ENCODE measurements at regions not wholly inside any gene's neighbourhood (a gene's known extent, or its start where the extent isn't known, plus 50 kb on each side); places are given as distances from the start of the nearest gene placed in this dataset.

DNA sequence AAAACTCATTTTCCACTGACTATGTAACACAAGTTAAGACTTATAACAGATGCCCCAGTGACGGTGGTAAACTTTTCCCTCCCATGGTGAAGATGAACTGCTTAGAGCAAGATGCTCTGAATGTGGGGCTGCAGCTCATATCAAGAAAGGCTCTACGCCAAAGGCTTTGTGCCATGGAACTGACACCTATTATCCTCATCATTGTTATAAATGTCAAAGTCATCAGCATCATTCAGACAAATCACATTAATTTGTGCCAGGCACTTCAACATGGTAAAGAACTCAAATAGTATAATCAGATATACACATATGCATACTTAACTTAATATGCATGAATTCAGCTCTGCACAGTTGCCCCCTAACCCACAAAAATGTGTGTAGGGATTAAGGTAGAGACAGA is 305.9 kb upstream of the ATP10B start:
- Histone ChIP-seq H3K36me3 (ENCODE audit: low read depth) (no peaks in the 10 kb centered on the region), H3K4me1 (ENCODE audit: insufficient read depth, poor library complexity, severe bottlenecking) (no peaks in the 10 kb centered on the region), H3K27ac (ENCODE audit: poor library complexity, severe bottlenecking) (no peak overlapping the region), H3K27me3 (ENCODE audit: insufficient read depth, poor library complexity, severe bottlenecking) (no peaks in the 10 kb centered on the region), H3K4me3 (ENCODE audit: severe bottlenecking) (no peak overlapping the region), H3K9me3 (ENCODE audit: severe bottlenecking) (no peaks in the 10 kb centered on the region)
- DNase-seq (ENCODE audit: low spot score) (no peak), ATAC-seq (ENCODE audit: low read depth) (no peak)
- no peak for TF ChIP-seq CTCF (IDR thresholded peaks at IDR 0.05; ENCODE audit: poor library complexity, severe bottlenecking)

- H3K27me3 ChIP-seq (ENCODE audit: insufficient read depth, poor library complexity, severe bottlenecking), result no peaks in the 10 kb centered on the region
- no peak for TF ChIP-seq CTCF (IDR thresholded peaks at IDR 0.05; ENCODE audit: poor library complexity, severe bottlenecking)
- H3K27ac ChIP-seq (ENCODE audit: poor library complexity, severe bottlenecking), result no peak overlapping the region
- H3K4me1 ChIP-seq (ENCODE audit: insufficient read depth, poor library complexity, severe bottlenecking), result no peaks in the 10 kb centered on the region
- ATAC-seq (ENCODE audit: low read depth) (0 out of 3 replicates have a peak, but pooled peaks have one; percentile 33), DNase-seq (ENCODE audit: low spot score) (no peak)
- no peak overlapping the region for H3K4me3 ChIP-seq (ENCODE audit: severe bottlenecking)
- H3K36me3 ChIP-seq (ENCODE audit: low read depth), result no peaks in the 10 kb centered on the region
- no peaks in the 10 kb centered on the region for H3K9me3 ChIP-seq (ENCODE audit: severe bottlenecking)
Measured at GRCh38 chr5:161155451-161155850, 303.4 kb upstream of the ATP10B start.

GRCh38 chr5:161152415-161152940 is 300.5 kb upstream of the ATP10B start:
- TF ChIP-seq CTCF (IDR thresholded peaks at IDR 0.05; ENCODE audit: poor library complexity, severe bottlenecking), result no peak
- ATAC-seq (ENCODE audit: low read depth) (no peak), DNase-seq (ENCODE audit: low spot score) (no peak)
- Histone ChIP-seq H3K4me3 (ENCODE audit: severe bottlenecking) (no peak overlapping the region), H3K36me3 (ENCODE audit: low read depth) (no peaks in the 10 kb centered on the region), H3K27ac (ENCODE audit: poor library complexity, severe bottlenecking) (no peak overlapping the region), H3K9me3 (ENCODE audit: severe bottlenecking) (no peaks in the 10 kb centered on the region), H3K27me3 (ENCODE audit: insufficient read depth, poor library complexity, severe bottlenecking) (no peaks in the 10 kb centered on the region), H3K4me1 (ENCODE audit: insufficient read depth, poor library complexity, severe bottlenecking) (no peaks in the 10 kb centered on the region)

- H3K4me3 ChIP-seq (ENCODE audit: severe bottlenecking), result no peak overlapping the region
- ATAC-seq (ENCODE audit: low read depth), result no peak
- H3K9me3 ChIP-seq (ENCODE audit: severe bottlenecking), result no peaks in the 10 kb centered on the region
- H3K4me1 ChIP-seq (ENCODE audit: insufficient read depth, poor library complexity, severe bottlenecking), result no peaks in the 10 kb centered on the region
- H3K27me3 ChIP-seq (ENCODE audit: insufficient read depth, poor library complexity, severe bottlenecking), result no peaks in the 10 kb centered on the region
- H3K27ac ChIP-seq (ENCODE audit: poor library complexity, severe bottlenecking), result no peak overlapping the region
- TF ChIP-seq CTCF (IDR thresholded peaks at IDR 0.05; ENCODE audit: poor library complexity, severe bottlenecking), result no peak
- DNase-seq (ENCODE audit: low spot score), result no peak
- no peaks in the 10 kb centered on the region for H3K36me3 ChIP-seq (ENCODE audit: low read depth)
Measured at GRCh38 chr5:161150441-161150988, 298.5 kb upstream of the ATP10B start.

- Histone ChIP-seq H3K4me1 (ENCODE audit: insufficient read depth, poor library complexity, severe bottlenecking) (no peaks in the 10 kb centered on the region), H3K9me3 (ENCODE audit: severe bottlenecking) (no peaks in the 10 kb centered on the region), H3K36me3 (ENCODE audit: low read depth) (no peaks in the 10 kb centered on the region; the same call in 1 of the 2 replicates), H3K4me3 (ENCODE audit: severe bottlenecking) (no peak overlapping the region), H3K27me3 (ENCODE audit: insufficient read depth, poor library complexity, severe bottlenecking) (no peaks in the 10 kb centered on the region), H3K27ac (ENCODE audit: poor library complexity, severe bottlenecking) (no peak overlapping the region)
- ATAC-seq (ENCODE audit: low read depth) (no peak; the same call in 2 of the 3 replicates), DNase-seq (ENCODE audit: low spot score) (no peak)
- no peak for TF ChIP-seq CTCF (IDR thresholded peaks at IDR 0.05; ENCODE audit: poor library complexity, severe bottlenecking)
Measured at GRCh38 chr5:161149078-161149477, 297.1 kb upstream of the ATP10B start.
